ENCODE measurements at regions not wholly inside any gene's neighbourhood (a gene's known extent, or its start where the extent isn't known, plus 50 kb on each side); places are given as distances from the start of the nearest gene placed in this dataset.

DNA sequence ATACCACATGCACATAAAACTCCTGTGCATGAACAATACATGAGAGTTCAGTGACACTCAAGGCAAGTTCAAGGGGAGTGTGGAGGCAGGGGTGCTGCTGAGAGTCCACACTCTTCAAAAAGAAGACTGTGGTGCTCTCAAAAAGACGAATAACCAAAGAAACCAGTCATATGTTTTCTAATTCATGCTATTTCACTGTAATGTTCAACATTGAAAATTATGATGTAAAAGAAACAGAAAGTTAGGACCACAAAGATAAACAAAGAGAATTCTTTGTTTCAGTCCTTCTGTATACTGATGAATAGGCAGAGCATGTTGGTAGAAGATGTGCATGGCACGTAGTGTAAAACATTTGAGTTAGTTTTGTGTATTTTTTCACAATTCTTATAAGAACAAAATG lies 864.2 kb upstream of the LRATD1 start:
- TF ChIP-seq, protein P1, sequence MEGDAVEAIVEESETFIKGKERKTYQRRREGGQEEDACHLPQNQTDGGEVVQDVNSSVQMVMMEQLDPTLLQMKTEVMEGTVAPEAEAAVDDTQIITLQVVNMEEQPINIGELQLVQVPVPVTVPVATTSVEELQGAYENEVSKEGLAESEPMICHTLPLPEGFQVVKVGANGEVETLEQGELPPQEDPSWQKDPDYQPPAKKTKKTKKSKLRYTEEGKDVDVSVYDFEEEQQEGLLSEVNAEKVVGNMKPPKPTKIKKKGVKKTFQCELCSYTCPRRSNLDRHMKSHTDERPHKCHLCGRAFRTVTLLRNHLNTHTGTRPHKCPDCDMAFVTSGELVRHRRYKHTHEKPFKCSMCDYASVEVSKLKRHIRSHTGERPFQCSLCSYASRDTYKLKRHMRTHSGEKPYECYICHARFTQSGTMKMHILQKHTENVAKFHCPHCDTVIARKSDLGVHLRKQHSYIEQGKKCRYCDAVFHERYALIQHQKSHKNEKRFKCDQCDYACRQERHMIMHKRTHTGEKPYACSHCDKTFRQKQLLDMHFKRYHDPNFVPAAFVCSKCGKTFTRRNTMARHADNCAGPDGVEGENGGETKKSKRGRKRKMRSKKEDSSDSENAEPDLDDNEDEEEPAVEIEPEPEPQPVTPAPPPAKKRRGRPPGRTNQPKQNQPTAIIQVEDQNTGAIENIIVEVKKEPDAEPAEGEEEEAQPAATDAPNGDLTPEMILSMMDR (conservative IDR thresholded peaks at IDR 0.05): no peak
- TF ChIP-seq ZFX (IDR thresholded peaks at IDR 0.05): no peak

Measured in C4-2B (cell line).